Loucy (cell line): ENCODE measurements at regions not wholly inside any gene's neighbourhood (a gene's known extent, or its start where the extent isn't known, plus 50 kb on each side); places are given as distances from the start of the nearest gene placed in this dataset.

Source experiments
- CTCF ChIP-seq: fragments of 200-600 bp; sonication (generic); conservative IDR thresholded peaks from 2 replicates; pipeline ENCODE4 v1.5.1; 2014; ENCODE audit warnings: mild to moderate bottlenecking, antibody characterized with exemption, low read length
- EZH2phosphoT487 ChIP-seq: fragments of 200-600 bp; IDR thresholded peaks from 2 replicates; pipeline ENCODE4 v1.6.1; 2018; ENCODE audit warnings: antibody characterized with exemption, mild to moderate bottlenecking, moderate library complexity, borderline replicate concordance

- no peak for TF ChIP-seq CTCF
- no peak for TF ChIP-seq EZH2phosphoT487
Measured at GRCh38 chr6:51004380-51004779, 185.7 kb downstream of the TFAP2B start.
